OCI-LY3 (cell line): ENCODE measurements at regions not wholly inside any gene's neighbourhood (a gene's known extent, or its start where the extent isn't known, plus 50 kb on each side); places are given as distances from the start of the nearest gene placed in this dataset.
"Not testable (repeated sequence)": the region's sequence is repeated elsewhere in the genome, so short reads cannot be mapped to it uniquely, and the experiment has no call there.

Experiments
- H2AFZ ChIP-seq: fragments of 200-600, 300-600 bp; shearing (Covaris generic); 2 replicates; pipeline ENCODE4 v1.6.0; 2014; ENCODE audit warnings: antibody characterized with exemption, low read depth, low read length
- H3K27ac ChIP-seq: fragments of 200-600, 300-600 bp; sonication (generic); 2 replicates; pipeline ENCODE4 v1.5.1; 2014; ENCODE audit warnings: mild to moderate bottlenecking, low read length, moderate library complexity, mixed read lengths
- H3K27me3 ChIP-seq: fragments of 200-600, 300-600 bp; sonication (generic); 2 replicates; pipeline ENCODE4 v1.6.1; 2014; ENCODE audit warnings: low read depth, low read length, mixed read lengths
- H3K36me3 ChIP-seq: fragments of 200-600, 300-600 bp; sonication (generic); replicated peaks from 2 replicates; pipeline ENCODE3; 2014; ENCODE audit warnings: low read depth, low read length, mixed read lengths
- H3K4me1 ChIP-seq: fragments of 300-600, 200-600 bp; sonication (generic); 2 replicates; pipeline ENCODE4 v1.6.1; 2014; ENCODE audit warnings: low read length, mixed read lengths
- H3K4me2 ChIP-seq: fragments of 200-600, 300-600 bp; sonication (generic); 2 replicates; pipeline ENCODE4 v1.6.1; 2014; ENCODE audit warnings: low read length, mixed read lengths
- H3K4me3 ChIP-seq: fragments of 300-600, 200-600 bp; sonication (generic); 2 replicates; pipeline ENCODE4 v1.5.1; 2014; ENCODE audit warnings: antibody characterized with exemption, mild to moderate bottlenecking, low read length, moderate library complexity
- H3K79me2 ChIP-seq: fragments of 300-600, 200-600 bp; shearing (Covaris generic); 2 replicates; pipeline ENCODE4 v1.6.1; 2014; ENCODE audit warnings: mild to moderate bottlenecking, low read length, mixed read lengths
- H3K9ac ChIP-seq: fragments of 300-600, 200-600 bp; shearing (Covaris generic); 2 replicates; pipeline ENCODE4 v1.6.0; 2014; ENCODE audit warnings: mild to moderate bottlenecking, low read length, moderate library complexity
- H3K9me3 ChIP-seq: fragments of 200-600, 300-600 bp; shearing (Covaris generic); 2 replicates; pipeline ENCODE4 v1.6.1; 2014; ENCODE audit warnings: low read length, mixed read lengths; ENCODE audit not compliant: insufficient read depth
- H4K20me1 ChIP-seq: fragments of 200-600, 300-600 bp; sonication (generic); 2 replicates; pipeline ENCODE4 v1.6.1; 2016; ENCODE audit warnings: low read length, mixed read lengths; ENCODE audit not compliant: insufficient read depth
- EZH2phosphoT487 ChIP-seq: fragments of 200-600 bp; shearing (Covaris generic); IDR thresholded peaks from 2 replicates; pipeline ENCODE4 v1.6.1; 2018; ENCODE audit warnings: antibody characterized with exemption, mixed run types, low read depth
- TF ChIP-seq, protein P1 (sequence below): fragments of 200-600, 300-600 bp; sonication (generic); IDR thresholded peaks from 2 replicates; pipeline ENCODE4 v1.5.1; 2014; ENCODE audit warnings: antibody characterized with exemption, low read length, low read depth

DNA sequence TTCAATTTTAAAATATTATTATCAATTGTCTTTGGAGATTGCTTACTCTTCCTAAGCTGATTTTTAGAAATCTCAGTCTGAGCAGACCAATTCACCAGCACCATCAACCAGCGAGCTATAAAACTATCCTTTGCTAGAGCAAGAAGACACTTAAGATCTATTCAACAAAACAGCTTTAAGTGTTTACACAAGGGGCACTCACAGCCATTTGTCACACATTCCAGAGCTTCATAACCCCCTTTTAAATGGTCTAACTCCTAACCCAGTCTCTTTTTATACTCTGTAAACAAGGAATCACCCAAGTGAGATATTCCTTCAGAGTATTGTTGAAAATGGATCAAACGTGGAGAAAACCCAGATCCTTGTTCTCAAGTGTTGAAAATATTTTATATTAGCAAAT, 1294.1 kb upstream of the CHAC2 start:
- H3K27ac ChIP-seq, result no peak overlapping the region
- H2AFZ ChIP-seq, result no peak overlapping the region
- H3K4me2 ChIP-seq, result no peak overlapping the region
- H3K4me3 ChIP-seq, result no peak overlapping the region
- H4K20me1 ChIP-seq, result no peaks in the 10 kb centered on the region
- no peaks in the 10 kb centered on the region for H3K79me2 ChIP-seq
- no peaks in the 10 kb centered on the region for H3K36me3 ChIP-seq
- H3K4me1 ChIP-seq, result no peaks in the 10 kb centered on the region
- H3K27me3 ChIP-seq, result no peaks in the 10 kb centered on the region
- TF ChIP-seq EZH2phosphoT487, result no peak
- TF ChIP-seq, protein P1, sequence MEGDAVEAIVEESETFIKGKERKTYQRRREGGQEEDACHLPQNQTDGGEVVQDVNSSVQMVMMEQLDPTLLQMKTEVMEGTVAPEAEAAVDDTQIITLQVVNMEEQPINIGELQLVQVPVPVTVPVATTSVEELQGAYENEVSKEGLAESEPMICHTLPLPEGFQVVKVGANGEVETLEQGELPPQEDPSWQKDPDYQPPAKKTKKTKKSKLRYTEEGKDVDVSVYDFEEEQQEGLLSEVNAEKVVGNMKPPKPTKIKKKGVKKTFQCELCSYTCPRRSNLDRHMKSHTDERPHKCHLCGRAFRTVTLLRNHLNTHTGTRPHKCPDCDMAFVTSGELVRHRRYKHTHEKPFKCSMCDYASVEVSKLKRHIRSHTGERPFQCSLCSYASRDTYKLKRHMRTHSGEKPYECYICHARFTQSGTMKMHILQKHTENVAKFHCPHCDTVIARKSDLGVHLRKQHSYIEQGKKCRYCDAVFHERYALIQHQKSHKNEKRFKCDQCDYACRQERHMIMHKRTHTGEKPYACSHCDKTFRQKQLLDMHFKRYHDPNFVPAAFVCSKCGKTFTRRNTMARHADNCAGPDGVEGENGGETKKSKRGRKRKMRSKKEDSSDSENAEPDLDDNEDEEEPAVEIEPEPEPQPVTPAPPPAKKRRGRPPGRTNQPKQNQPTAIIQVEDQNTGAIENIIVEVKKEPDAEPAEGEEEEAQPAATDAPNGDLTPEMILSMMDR, result no peak
- no peaks in the 10 kb centered on the region for H3K9me3 ChIP-seq
- H3K9ac ChIP-seq, result no peak overlapping the region

DNA sequence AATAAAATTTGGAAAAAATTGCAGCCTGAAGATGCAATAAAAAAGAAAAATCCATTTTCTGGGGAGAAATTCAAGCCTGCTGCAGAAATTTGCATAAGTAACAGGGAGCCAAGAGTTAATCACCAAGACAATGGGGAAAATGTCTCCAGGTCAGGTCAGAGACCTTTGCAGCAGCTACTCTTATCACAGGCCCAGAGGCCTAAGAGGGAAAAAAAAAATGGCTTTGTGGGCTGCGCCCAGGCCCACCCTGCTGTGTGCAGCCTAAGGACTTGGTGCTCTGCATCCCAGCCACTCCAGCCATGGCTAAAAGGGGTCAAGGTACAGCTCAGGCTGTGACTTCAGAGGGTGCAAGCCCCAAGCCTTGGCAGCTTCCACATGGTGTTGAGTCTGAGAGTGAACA, 1297.1 kb upstream of the CHAC2 start:
- H3K4me2 ChIP-seq, H4K20me1 ChIP-seq, H3K79me2 ChIP-seq, H2AFZ ChIP-seq, H3K27me3 ChIP-seq, H3K4me1 ChIP-seq, H3K9me3 ChIP-seq, H3K9ac ChIP-seq, H3K36me3 ChIP-seq, H3K27ac ChIP-seq, H3K4me3 ChIP-seq: not testable (repeated sequence)

DNA sequence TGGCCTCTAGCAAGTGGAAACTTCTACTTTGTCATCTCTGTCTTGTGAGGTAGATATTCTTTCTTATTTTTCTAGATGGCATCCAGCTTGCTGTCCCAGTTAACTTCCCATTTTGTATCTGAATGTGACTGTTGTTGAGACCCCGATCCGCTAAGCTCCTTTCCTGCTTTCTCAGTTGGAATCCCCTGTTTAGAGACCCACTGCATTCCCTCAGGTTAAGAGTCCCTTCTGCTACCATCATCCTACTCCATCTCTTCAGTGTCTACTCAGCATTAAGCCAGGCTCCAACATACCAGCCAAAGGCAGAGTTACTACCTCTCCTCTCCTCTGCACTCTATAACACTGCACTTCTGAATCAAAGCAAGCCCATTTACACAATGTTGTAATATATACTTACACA, 1300.4 kb upstream of the CHAC2 start:
- no peaks in the 10 kb centered on the region for H3K27me3 ChIP-seq
- no peaks in the 10 kb centered on the region for H3K36me3 ChIP-seq
- H3K79me2 ChIP-seq, result no peaks in the 10 kb centered on the region
- H4K20me1 ChIP-seq, result no peaks in the 10 kb centered on the region
- H3K9ac ChIP-seq, result no peak overlapping the region
- H3K9me3 ChIP-seq, result no peaks in the 10 kb centered on the region
- peak overlapping the region; percentile 46; the same call in 1 of the 2 replicates for H2AFZ ChIP-seq
- H3K27ac ChIP-seq, result no peak overlapping the region
- TF ChIP-seq, protein P1, result no peak
- TF ChIP-seq EZH2phosphoT487, result no peak
- no peak overlapping the region for H3K4me3 ChIP-seq
- no peak overlapping the region for H3K4me2 ChIP-seq
- no peaks in the 10 kb centered on the region for H3K4me1 ChIP-seq

DNA sequence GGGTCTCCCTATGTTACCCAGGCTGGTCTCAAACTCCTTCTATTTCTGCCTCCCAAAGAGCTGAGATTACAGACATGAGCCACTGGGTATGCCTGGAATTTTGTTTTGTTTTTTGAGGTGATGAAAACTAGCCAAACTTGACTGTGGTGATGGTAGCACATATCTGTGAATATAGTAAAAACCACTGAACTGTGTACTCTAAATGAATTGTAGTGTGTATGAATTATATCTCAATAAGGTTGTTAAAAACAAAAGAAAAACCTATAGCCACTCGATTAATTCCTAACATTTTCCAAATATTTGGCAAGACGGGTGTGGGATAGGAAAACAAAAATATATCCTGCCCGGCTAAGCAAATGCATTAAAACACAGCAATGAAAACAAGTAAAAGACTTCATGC, 1302.3 kb upstream of the CHAC2 start:
- no peak overlapping the region for H3K4me3 ChIP-seq
- no peak overlapping the region for H3K4me2 ChIP-seq
- no peaks in the 10 kb centered on the region for H3K36me3 ChIP-seq
- no peaks in the 10 kb centered on the region for H3K9me3 ChIP-seq
- H4K20me1 ChIP-seq, result no peaks in the 10 kb centered on the region
- H3K79me2 ChIP-seq, result no peaks in the 10 kb centered on the region
- H3K27me3 ChIP-seq, result no peaks in the 10 kb centered on the region
- no peaks in the 10 kb centered on the region for H3K4me1 ChIP-seq
- no peak overlapping the region for H3K9ac ChIP-seq
- H3K27ac ChIP-seq, result no peak overlapping the region
- no peak for TF ChIP-seq EZH2phosphoT487
- no peak overlapping the region for H2AFZ ChIP-seq

DNA sequence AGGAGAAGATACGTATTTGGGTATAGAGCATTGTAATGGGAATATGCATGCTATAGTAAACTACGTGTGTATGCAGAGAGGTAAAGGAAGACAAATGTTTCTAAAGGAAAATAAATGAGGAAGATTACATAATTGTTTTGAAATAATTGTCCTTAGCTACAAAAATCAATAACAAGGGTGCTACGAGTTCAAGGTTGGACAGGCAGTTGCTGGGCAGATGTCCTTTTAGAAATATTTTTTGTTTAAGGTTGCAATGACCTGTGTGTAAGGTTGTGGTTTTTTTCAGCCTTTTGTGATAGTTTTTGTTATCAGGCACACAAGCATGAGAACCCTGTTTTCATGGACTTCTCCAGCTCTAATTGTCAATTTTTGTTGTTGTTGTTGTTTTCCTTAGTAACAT, 1304.1 kb upstream of the CHAC2 start:
- Histone ChIP-seq H3K27me3 (no peaks in the 10 kb centered on the region), H4K20me1 (no peaks in the 10 kb centered on the region), H3K9me3 (no peaks in the 10 kb centered on the region), H2AFZ (no peak overlapping the region), H3K4me3 (no peak overlapping the region), H3K4me1 (no peaks in the 10 kb centered on the region), H3K79me2 (no peaks in the 10 kb centered on the region), H3K4me2 (no peak overlapping the region), H3K36me3 (no peaks in the 10 kb centered on the region), H3K9ac (no peak overlapping the region), H3K27ac (no peak overlapping the region)
- no peak for TF ChIP-seq EZH2phosphoT487
- TF ChIP-seq, protein P1, result no peak
